Endothelial cell of umbilical vein (primary cell): ENCODE measurements at regions not wholly inside any gene's neighbourhood (a gene's known extent, or its start where the extent isn't known, plus 50 kb on each side); places are given as distances from the start of the nearest gene placed in this dataset.

ENCODE experiments used
- BruUV-seq: library from RNA; stranded (reverse); fragments of 400-500 nt; replicated peaks from 2 replicates; lab custom pipeline; 2021; lab: Mats Ljungman, UMichigan
- CTCF ChIA-PET: fragments of 300-600, 350-600 bp; sonication (Branson Sonifier 250); formaldehyde crosslinking; loops from one replicate; lab custom pipeline; 2021; ENCODE audit warnings: antibody characterized with exemption, inconsistent platforms; lab: Charles Lee
- POLR2A ChIA-PET: fragments of 300-600, 350-600 bp; sonication (Branson Sonifier 250); formaldehyde crosslinking; loops from one replicate; lab custom pipeline; 2021; ENCODE audit warnings: antibody characterized with exemption, inconsistent platforms; lab: Charles Lee
- DNase-seq: peaks from one replicate; pipeline ENCODE4 v3.0.0-alpha.2; 2011; ENCODE audit warnings: low read depth, low spot score
- FAIRE-seq: peaks from 2 replicates; lab custom pipeline; 2011; peaks lifted over from hg19 to GRCh38; lab: Jason Lieb, UNC
- H2AFZ ChIP-seq: 2 replicates; pipeline ENCODE4 v1.6.0; 2012; ENCODE audit warnings: low read depth, low read length, control low read depth, inconsistent platforms
- H3K27ac ChIP-seq: 2 replicates; pipeline ENCODE4 v1.5.1; 2011; ENCODE audit warnings: low read depth, mild to moderate bottlenecking, control low read depth, low read length, moderate library complexity; ENCODE audit not compliant: insufficient read depth
- H3K27me3 ChIP-seq, 2 experiments: 2 replicates each; pipeline versions ENCODE4 v1.6.0 to v1.6.1; 2011; ENCODE audit warnings: low read length in 2 of 2, mixed read lengths in 1 of 2; ENCODE audit not compliant: control insufficient read depth in 2 of 2, insufficient read depth in 2 of 2
- H3K36me3 ChIP-seq, 2 experiments: 2 replicates in 1 of 2; 3 replicates in 1 of 2; pipeline ENCODE4 v1.5.1; 2011; ENCODE audit warnings: low read length in 2 of 2, mild to moderate bottlenecking in 1 of 2, moderate library complexity in 1 of 2; ENCODE audit not compliant: control insufficient read depth in 2 of 2, insufficient read depth in 2 of 2; ENCODE audit errors: extremely low read depth in 1 of 2
- H3K4me1 ChIP-seq: 3 replicates; pipeline ENCODE4 v1.5.1; 2011; ENCODE audit warnings: mild to moderate bottlenecking, low read length; ENCODE audit not compliant: control insufficient read depth, insufficient read depth; ENCODE audit errors: extremely low read depth
- H3K4me2 ChIP-seq: 2 replicates; pipeline ENCODE4 v1.6.1; 2011; ENCODE audit warnings: low read length, control low read depth, mixed read lengths; ENCODE audit not compliant: insufficient read depth
- H3K4me3 ChIP-seq, 3 experiments: fragments of 200-600 bp in 1 of 3; sonication (generic), shearing (Covaris generic) in 1 of 3; replicated peaks in 1 of 3; 2 replicates each; pipeline ENCODE4 v1.5.1; 2011 to 2016; ENCODE audit warnings: control low read depth in 3 of 3, low read length in 3 of 3, mild to moderate bottlenecking in 2 of 3, inconsistent platforms in 1 of 3, low read depth in 1 of 3, moderate library complexity in 1 of 3; ENCODE audit not compliant: insufficient read depth in 1 of 3
- H3K79me2 ChIP-seq: 2 replicates; pipeline ENCODE4 v1.6.0; 2012; ENCODE audit warnings: low read length, inconsistent platforms; ENCODE audit not compliant: control insufficient read depth, insufficient read depth
- H3K9ac ChIP-seq: replicated peaks from 2 replicates; pipeline ENCODE3; 2011; ENCODE audit warnings: low read length, control low read depth; ENCODE audit not compliant: insufficient read depth; ENCODE audit errors: extremely low read depth
- H3K9me1 ChIP-seq: replicated peaks from 3 replicates; pipeline ENCODE4 v1.6.0; 2011; ENCODE audit warnings: mild to moderate bottlenecking, low read length; ENCODE audit not compliant: control insufficient read depth, insufficient read depth; ENCODE audit errors: extremely low read depth
- H3K9me3 ChIP-seq: replicated peaks from 2 replicates; pipeline ENCODE4 v1.5.1; 2012; ENCODE audit warnings: low read length, inconsistent platforms; ENCODE audit not compliant: control insufficient read depth, insufficient read depth
- H4K20me1 ChIP-seq: replicated peaks from 2 replicates; pipeline ENCODE3; 2011; ENCODE audit warnings: mild to moderate bottlenecking, low read length; ENCODE audit not compliant: control insufficient read depth, insufficient read depth; ENCODE audit errors: extremely low read depth
- CTCF ChIP-seq, 2 donors: IDR thresholded peaks; 1 replicate in 1 of 2; 2 replicates in 1 of 2; pipeline ENCODE4 v1.5.1; 2011; ENCODE audit warnings: low read length in 2 of 2, mild to moderate bottlenecking in 2 of 2, moderate library complexity in 2 of 2, control low read depth in 1 of 2, inconsistent platforms in 1 of 2, low read depth in 1 of 2; ENCODE audit not compliant: insufficient read depth in 1 of 2; ENCODE audit errors: extremely low read depth in 1 of 2
- EZH2 ChIP-seq: IDR thresholded peaks from 2 replicates; pipeline ENCODE4 v1.6.1; 2012; ENCODE audit warnings: borderline replicate concordance, low read depth, mild to moderate bottlenecking, moderate library complexity, low read length, inconsistent platforms; ENCODE audit not compliant: severe bottlenecking
- FOS ChIP-seq: IDR thresholded peaks from 2 replicates; pipeline ENCODE4 v1.6.1; 2011; ENCODE audit warnings: mild to moderate bottlenecking, low read length, moderate library complexity, borderline replicate concordance; ENCODE audit not compliant: insufficient read depth
- GATA2 ChIP-seq: IDR thresholded peaks from 2 replicates; pipeline ENCODE4 v1.7.0; 2011; ENCODE audit warnings: low read depth, mild to moderate bottlenecking, moderate library complexity, mixed read lengths, low read length; ENCODE audit not compliant: insufficient read length, insufficient read depth
- JUN ChIP-seq: IDR thresholded peaks from 2 replicates; pipeline ENCODE4 v1.6.1; 2011; ENCODE audit warnings: borderline replicate concordance, low read depth; ENCODE audit not compliant: insufficient read length, insufficient read depth
- MAX ChIP-seq: IDR thresholded peaks from 2 replicates; pipeline ENCODE4 v1.6.1; 2011; ENCODE audit not compliant: insufficient read depth, insufficient read length
- MYC ChIP-seq: IDR thresholded peaks from one replicate; pipeline ENCODE4 v1.6.1; 2011; ENCODE audit warnings: mild to moderate bottlenecking, low read depth, low read length
- POLR2A ChIP-seq: IDR thresholded peaks from 2 replicates; pipeline ENCODE4 v1.6.1; 2012; ENCODE audit warnings: low read depth, mild to moderate bottlenecking, control low read depth, low read length
- POLR2AphosphoS5 ChIP-seq: IDR thresholded peaks from 2 replicates; pipeline ENCODE4 v1.6.1; 2012; ENCODE audit warnings: low read depth, mild to moderate bottlenecking, control low read depth, low read length, moderate library complexity; ENCODE audit not compliant: insufficient read depth
- dilution Hi-C: fragments of 300-500 bp; cut with MboI; formaldehyde crosslinking; loops from one replicate; pipeline ENCODE4 v1.15.0; 2019; ENCODE audit warnings: low sequenced_read_pairs; ENCODE audit not compliant: extremely low pct_ligation_motif_present
- intact Hi-C: fragments of 100-400 bp; cut with micrococcal nuclease; formaldehyde crosslinking; loops from one replicate; pipeline ENCODE4 v1.10.0; 2022

GRCh38 chr7:34219153-34219718 is 313.9 kb downstream of the BMPER start:
- H3K27ac ChIP-seq: no peak overlapping the region
- intact Hi-C loops: no loop called here
- H4K20me1 ChIP-seq: no peaks in the 10 kb centered on the region
- no peak for DNase-seq
- H3K9me1 ChIP-seq: no peaks in the 10 kb centered on the region
- H2AFZ ChIP-seq: no peak overlapping the region
- TF ChIP-seq MYC: no peak
- no peak for TF ChIP-seq GATA2
- no peaks in the 10 kb centered on the region for H3K9me3 ChIP-seq
- H3K4me2 ChIP-seq: no peak overlapping the region
- no peaks in the 10 kb centered on the region for H3K79me2 ChIP-seq
- no peak for FAIRE-seq
- no peaks in the 10 kb centered on the region for H3K4me1 ChIP-seq
- BruUV-seq: no TSS peak
- POLR2A ChIA-PET: no interaction called here
- no peak overlapping the region for H3K4me3 ChIP-seq
- no peaks in the 10 kb centered on the region for H3K36me3 ChIP-seq
- H3K27me3 ChIP-seq: no peaks in the 10 kb centered on the region
- H3K9ac ChIP-seq: no peak overlapping the region
- CTCF ChIA-PET: no interaction called here
- dilution Hi-C loops: no loop called here

- BruUV-seq: no TSS peak
- Histone ChIP-seq H3K9ac (no peak overlapping the region), H3K4me2 (no peak overlapping the region), H2AFZ (no peak overlapping the region), H4K20me1 (no peaks in the 10 kb centered on the region), H3K27me3 (peaks cover 0 to 3% of the 10 kb centered on the region in 2 experiments), H3K9me3 (no peaks in the 10 kb centered on the region), H3K79me2 (no peaks in the 10 kb centered on the region), H3K27ac (no peak overlapping the region), H3K36me3 (no peaks in the 10 kb centered on the region), H3K4me1 (no peaks in the 10 kb centered on the region), H3K4me3 (no peak overlapping the region), H3K9me1 (no peaks in the 10 kb centered on the region)
- dilution Hi-C loops (no loop called here), intact Hi-C loops (no loop called here)
- FAIRE-seq (no peak), DNase-seq (peak; percentile 18)
- TF ChIP-seq POLR2AphosphoS5 (no peak), EZH2 (no peak), FOS (no peak), POLR2A (no peak), CTCF (IDR thresholded peaks at IDR 0.05; ENCODE audit: extremely low read depth in 1 of 2, insufficient read depth in 1 of 2, low read depth in 1 of 2, low read length in 2 of 2) (no peak), JUN (no peak), MYC (no peak), GATA2 (no peak), MAX (no peak)
- CTCF ChIA-PET: no interaction called here
- POLR2A ChIA-PET: no interaction called here
Measured at GRCh38 chr7:34220506-34221185, 315.3 kb downstream of the BMPER start.
